Activated naive CD4-positive, alpha-beta T cell treated with anti-CD3 and anti-CD28 coated beads, Interleukin-2, amount 50 U/mL, for 24 hours (primary cell): ENCODE measurements at regions not wholly inside any gene's neighbourhood (a gene's known extent, or its start where the extent isn't known, plus 50 kb on each side); places are given as distances from the start of the nearest gene placed in this dataset.

Source experiments
- H3K27ac Mint-ChIP-seq: one replicate; pipeline ENCODE4 v1.8.0; 2021; ENCODE audit warnings: mild to moderate bottlenecking, mixed read lengths
- H3K27me3 Mint-ChIP-seq: one replicate; pipeline ENCODE4 v1.8.0; 2021; ENCODE audit warnings: mixed read lengths
- H3K36me3 Mint-ChIP-seq: one replicate; pipeline ENCODE4 v1.8.0; 2021; ENCODE audit warnings: mixed read lengths
- H3K4me1 Mint-ChIP-seq: one replicate; pipeline ENCODE4 v1.8.0; 2021; ENCODE audit warnings: mixed read lengths
- H3K4me3 Mint-ChIP-seq: one replicate; pipeline ENCODE4 v1.8.0; 2021; ENCODE audit warnings: mild to moderate bottlenecking, mixed read lengths
- H3K9me3 Mint-ChIP-seq: one replicate; pipeline ENCODE4 v1.8.0; 2021; ENCODE audit warnings: mixed read lengths

- H3K9me3 Mint-ChIP-seq, result no peaks in the 10 kb centered on the region
- H3K27ac Mint-ChIP-seq, result no peak overlapping the region
- H3K27me3 Mint-ChIP-seq, result peaks cover 8% of the 10 kb centered on the region
- H3K4me3 Mint-ChIP-seq, result no peak overlapping the region
- no peaks in the 10 kb centered on the region for H3K36me3 Mint-ChIP-seq
- H3K4me1 Mint-ChIP-seq, result no peaks in the 10 kb centered on the region
Observed at GRCh38 chr10:128339753-128340152, 213.5 kb upstream of the MKI67 start.

GRCh38 chr10:128345353-128345752 lies 219.1 kb upstream of the MKI67 start:
- Mint-ChIP-seq H3K27me3 (peaks cover 5% of the 10 kb centered on the region), H3K4me1 (no peaks in the 10 kb centered on the region), H3K4me3 (no peak overlapping the region), H3K9me3 (no peaks in the 10 kb centered on the region), H3K27ac (no peak overlapping the region), H3K36me3 (no peaks in the 10 kb centered on the region)

- no peaks in the 10 kb centered on the region for H3K4me1 Mint-ChIP-seq
Observed at GRCh38 chr10:128360783-128361182, 234.6 kb upstream of the MKI67 start.

GRCh38 chr10:128361487-128361886 lies 235.3 kb upstream of the MKI67 start:
- no peaks in the 10 kb centered on the region for H3K36me3 Mint-ChIP-seq
- H3K27me3 Mint-ChIP-seq, result no peaks in the 10 kb centered on the region
- H3K27ac Mint-ChIP-seq, result no peak overlapping the region
- H3K9me3 Mint-ChIP-seq, result no peaks in the 10 kb centered on the region
- H3K4me1 Mint-ChIP-seq, result no peaks in the 10 kb centered on the region
- H3K4me3 Mint-ChIP-seq, result no peak overlapping the region

More at GRCh38 chr10:128360783-128361182, 234.6 kb upstream of the MKI67 start:
- Mint-ChIP-seq H3K27me3 (no peaks in the 10 kb centered on the region), H3K27ac (no peak overlapping the region), H3K4me3 (no peak overlapping the region), H3K36me3 (no peaks in the 10 kb centered on the region), H3K9me3 (no peaks in the 10 kb centered on the region)

GRCh38 chr10:128362514-128362913 lies 236.3 kb upstream of the MKI67 start:
- no peaks in the 10 kb centered on the region for H3K36me3 Mint-ChIP-seq
- no peaks in the 10 kb centered on the region for H3K4me1 Mint-ChIP-seq
- no peak overlapping the region for H3K27ac Mint-ChIP-seq
- H3K4me3 Mint-ChIP-seq, result no peak overlapping the region
- H3K9me3 Mint-ChIP-seq, result no peaks in the 10 kb centered on the region
- H3K27me3 Mint-ChIP-seq, result peaks cover 1% of the 10 kb centered on the region

GRCh38 chr10:128364631-128365030 lies 238.4 kb upstream of the MKI67 start:
- Mint-ChIP-seq H3K36me3 (no peaks in the 10 kb centered on the region), H3K4me3 (no peak overlapping the region), H3K27ac (no peak overlapping the region), H3K4me1 (no peaks in the 10 kb centered on the region), H3K9me3 (peaks cover 2% of the 10 kb centered on the region), H3K27me3 (peaks cover 1% of the 10 kb centered on the region)

GRCh38 chr10:128365156-128365725 lies 239.0 kb upstream of the MKI67 start:
- H3K36me3 Mint-ChIP-seq, result no peaks in the 10 kb centered on the region
- H3K27me3 Mint-ChIP-seq, result peaks cover 1% of the 10 kb centered on the region
- H3K4me3 Mint-ChIP-seq, result no peak overlapping the region
- no peak overlapping the region for H3K27ac Mint-ChIP-seq
- H3K4me1 Mint-ChIP-seq, result no peaks in the 10 kb centered on the region
- peaks cover 5% of the 10 kb centered on the region for H3K9me3 Mint-ChIP-seq

GRCh38 chr10:128367807-128368206 lies 241.6 kb upstream of the MKI67 start:
- peaks cover 5% of the 10 kb centered on the region for H3K9me3 Mint-ChIP-seq
- no peaks in the 10 kb centered on the region for H3K36me3 Mint-ChIP-seq
- H3K4me1 Mint-ChIP-seq, result no peaks in the 10 kb centered on the region
- H3K4me3 Mint-ChIP-seq, result no peak overlapping the region
- no peak overlapping the region for H3K27ac Mint-ChIP-seq
- peaks cover 4% of the 10 kb centered on the region for H3K27me3 Mint-ChIP-seq

- Mint-ChIP-seq H3K27me3 (peaks cover 4% of the 10 kb centered on the region), H3K4me3 (no peak overlapping the region), H3K4me1 (no peaks in the 10 kb centered on the region), H3K27ac (no peak overlapping the region), H3K36me3 (no peaks in the 10 kb centered on the region), H3K9me3 (peaks cover 5% of the 10 kb centered on the region)
Observed at GRCh38 chr10:128369101-128369650, 243.0 kb upstream of the MKI67 start.

- H3K4me3 Mint-ChIP-seq, result no peak overlapping the region
- no peaks in the 10 kb centered on the region for H3K4me1 Mint-ChIP-seq
- H3K9me3 Mint-ChIP-seq, result peaks cover 5% of the 10 kb centered on the region
- no peaks in the 10 kb centered on the region for H3K36me3 Mint-ChIP-seq
- H3K27me3 Mint-ChIP-seq, result peaks cover 4% of the 10 kb centered on the region
- no peak overlapping the region for H3K27ac Mint-ChIP-seq
Observed at GRCh38 chr10:128373071-128373749, 247.0 kb upstream of the MKI67 start.

- no peaks in the 10 kb centered on the region for H3K4me1 Mint-ChIP-seq
- H3K27ac Mint-ChIP-seq, result no peak overlapping the region
- H3K9me3 Mint-ChIP-seq, result peaks cover 5% of the 10 kb centered on the region
- no peaks in the 10 kb centered on the region for H3K36me3 Mint-ChIP-seq
- no peak overlapping the region for H3K4me3 Mint-ChIP-seq
- peaks cover 4% of the 10 kb centered on the region for H3K27me3 Mint-ChIP-seq
Observed at GRCh38 chr10:128373831-128374230, 247.6 kb upstream of the MKI67 start.

GRCh38 chr10:128375171-128375570 lies 248.9 kb upstream of the MKI67 start:
- H3K27me3 Mint-ChIP-seq, result peaks cover 8% of the 10 kb centered on the region
- H3K9me3 Mint-ChIP-seq, result no peaks in the 10 kb centered on the region
- no peak overlapping the region for H3K4me3 Mint-ChIP-seq

GRCh38 chr10:128377364-128377987 lies 251.3 kb upstream of the MKI67 start:
- H3K4me3 Mint-ChIP-seq, result no peak overlapping the region
- no peaks in the 10 kb centered on the region for H3K4me1 Mint-ChIP-seq
- H3K27ac Mint-ChIP-seq, result no peak overlapping the region
- no peaks in the 10 kb centered on the region for H3K36me3 Mint-ChIP-seq
- peaks cover 9% of the 10 kb centered on the region for H3K27me3 Mint-ChIP-seq
- no peaks in the 10 kb centered on the region for H3K9me3 Mint-ChIP-seq

More at GRCh38 chr10:128375171-128375570, 248.9 kb upstream of the MKI67 start:
- no peaks in the 10 kb centered on the region for H3K4me1 Mint-ChIP-seq
- H3K36me3 Mint-ChIP-seq, result no peaks in the 10 kb centered on the region
- no peak overlapping the region for H3K27ac Mint-ChIP-seq

- Mint-ChIP-seq H3K27me3 (peaks cover 9% of the 10 kb centered on the region), H3K4me1 (no peaks in the 10 kb centered on the region), H3K4me3 (no peak overlapping the region), H3K9me3 (no peaks in the 10 kb centered on the region), H3K36me3 (no peaks in the 10 kb centered on the region), H3K27ac (no peak overlapping the region)
Observed at GRCh38 chr10:128377988-128378387, 251.8 kb upstream of the MKI67 start.

GRCh38 chr10:128380946-128381345 lies 254.7 kb upstream of the MKI67 start:
- no peaks in the 10 kb centered on the region for H3K9me3 Mint-ChIP-seq
- H3K27me3 Mint-ChIP-seq, result peaks cover 7% of the 10 kb centered on the region
- no peak overlapping the region for H3K27ac Mint-ChIP-seq
- no peaks in the 10 kb centered on the region for H3K4me1 Mint-ChIP-seq
- H3K4me3 Mint-ChIP-seq, result no peak overlapping the region
- H3K36me3 Mint-ChIP-seq, result no peaks in the 10 kb centered on the region

GRCh38 chr10:128382225-128382624 lies 256.0 kb upstream of the MKI67 start:
- Mint-ChIP-seq H3K27ac (no peak overlapping the region), H3K4me1 (no peaks in the 10 kb centered on the region), H3K9me3 (no peaks in the 10 kb centered on the region), H3K4me3 (no peak overlapping the region), H3K36me3 (no peaks in the 10 kb centered on the region), H3K27me3 (peaks cover 9% of the 10 kb centered on the region)
